Activated T-cell treated with anti-CD3 and anti-CD28 coated beads for 1 hour (primary cell): ENCODE measurements at regions not wholly inside any gene's neighbourhood (a gene's known extent, or its start where the extent isn't known, plus 50 kb on each side); places are given as distances from the start of the nearest gene placed in this dataset.
"Not testable (repeated sequence)": the region's sequence is repeated elsewhere in the genome, so short reads cannot be mapped to it uniquely, and the experiment has no call there.

ENCODE experiments used
- DNase-seq: peaks from one replicate; pipeline ENCODE4 v3.0.0-alpha.2; 2020; ENCODE audit warnings: low read depth

DNA sequence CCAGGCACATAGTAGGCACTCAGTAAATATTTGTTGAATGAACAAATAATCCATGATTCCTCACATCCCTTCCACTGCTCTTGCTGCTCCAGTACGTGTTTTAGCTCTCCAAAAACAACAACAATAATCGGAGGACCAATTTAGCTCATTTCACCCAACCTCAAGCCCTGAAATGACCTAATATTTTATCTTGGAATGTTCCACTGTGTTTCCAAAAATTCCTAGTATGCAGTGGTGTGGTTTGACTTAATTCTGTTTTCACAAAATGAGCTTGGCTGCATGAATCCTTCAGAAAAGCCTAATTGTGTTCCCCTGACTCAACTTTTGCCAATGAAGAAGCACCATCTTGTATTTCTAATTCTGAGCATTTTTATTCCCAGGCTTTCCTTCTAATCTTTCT lies 168.0 kb upstream of the PHACTR1 start:
- no peak for DNase-seq

GRCh38 chr6:12549445-12549844 lies 167.1 kb upstream of the PHACTR1 start:
- DNase-seq, result not testable (repeated sequence)

GRCh38 chr6:12554820-12555219 lies 161.7 kb upstream of the PHACTR1 start:
- DNase-seq, result not testable (repeated sequence)

GRCh38 chr6:12555267-12555666 lies 161.3 kb upstream of the PHACTR1 start:
- DNase-seq, result no peak

- DNase-seq, result no peak
Measured at GRCh38 chr6:12555781-12556180, 160.8 kb upstream of the PHACTR1 start.

DNA sequence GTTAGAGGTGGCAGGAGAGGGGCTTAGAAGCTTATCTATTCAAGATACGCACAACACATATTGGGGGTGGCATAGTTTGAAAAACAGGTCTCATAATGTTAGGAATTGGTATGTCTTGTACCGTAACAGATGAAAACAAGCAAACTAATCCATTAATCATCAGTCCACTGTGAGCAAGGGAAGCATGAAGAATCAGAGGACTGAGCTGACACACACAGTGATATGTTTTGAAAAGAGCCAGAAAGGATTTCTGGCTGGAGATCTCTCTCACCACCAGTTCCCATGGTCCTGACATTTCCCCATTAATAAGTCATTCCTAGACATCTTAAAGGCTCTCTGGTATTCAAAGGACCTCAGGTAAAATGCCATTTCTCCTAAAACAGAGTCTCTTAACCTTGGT lies 158.8 kb upstream of the PHACTR1 start:
- DNase-seq, result no peak

DNA sequence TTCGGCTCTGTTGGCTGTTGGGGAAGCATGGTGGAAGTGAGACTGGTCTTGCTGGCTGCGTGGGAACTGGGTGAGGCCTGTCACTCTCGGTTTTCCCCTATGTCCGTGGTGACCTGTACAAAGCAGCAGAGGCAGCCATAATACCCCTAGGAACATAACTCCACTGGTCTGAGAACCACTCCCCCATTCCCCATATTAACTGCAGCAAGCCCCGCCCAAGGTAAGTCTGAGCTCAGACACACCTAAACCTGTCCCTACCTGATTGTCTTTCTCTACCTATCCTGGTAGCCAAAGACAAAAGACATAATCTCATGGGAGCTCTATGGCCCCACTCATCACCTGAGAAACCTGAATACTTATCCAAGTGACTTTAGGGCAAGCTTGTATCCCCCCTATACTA lies 156.3 kb upstream of the PHACTR1 start:
- DNase-seq, result no peak

DNA sequence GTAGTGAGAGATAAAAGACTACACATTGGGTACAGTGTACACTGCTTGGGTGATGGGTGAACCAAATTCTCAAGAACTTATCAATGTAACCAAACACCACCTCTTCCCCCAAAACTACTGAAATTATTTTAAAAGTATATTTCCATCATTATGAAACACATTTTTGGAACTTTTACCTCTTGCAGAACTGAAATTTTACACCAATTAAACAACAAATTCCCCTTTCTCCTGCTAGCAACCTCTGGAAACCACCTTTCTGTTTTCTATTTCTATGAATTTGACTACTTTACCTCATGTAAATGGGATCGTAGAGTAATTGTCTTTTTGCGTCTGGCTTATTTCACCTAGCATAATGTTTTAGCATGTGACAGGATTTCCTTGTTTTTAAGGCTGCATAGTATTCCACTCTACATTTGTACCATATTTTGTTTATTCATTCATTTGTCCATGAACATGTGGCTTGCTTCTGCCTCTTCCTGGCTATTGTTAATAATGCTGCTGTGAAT lies 149.9 kb upstream of the PHACTR1 start:
- no peak for DNase-seq

GRCh38 chr6:12567682-12568081 lies 148.9 kb upstream of the PHACTR1 start:
- no peak for DNase-seq

GRCh38 chr6:12569646-12570045 lies 146.9 kb upstream of the PHACTR1 start:
- DNase-seq, result no peak

DNA sequence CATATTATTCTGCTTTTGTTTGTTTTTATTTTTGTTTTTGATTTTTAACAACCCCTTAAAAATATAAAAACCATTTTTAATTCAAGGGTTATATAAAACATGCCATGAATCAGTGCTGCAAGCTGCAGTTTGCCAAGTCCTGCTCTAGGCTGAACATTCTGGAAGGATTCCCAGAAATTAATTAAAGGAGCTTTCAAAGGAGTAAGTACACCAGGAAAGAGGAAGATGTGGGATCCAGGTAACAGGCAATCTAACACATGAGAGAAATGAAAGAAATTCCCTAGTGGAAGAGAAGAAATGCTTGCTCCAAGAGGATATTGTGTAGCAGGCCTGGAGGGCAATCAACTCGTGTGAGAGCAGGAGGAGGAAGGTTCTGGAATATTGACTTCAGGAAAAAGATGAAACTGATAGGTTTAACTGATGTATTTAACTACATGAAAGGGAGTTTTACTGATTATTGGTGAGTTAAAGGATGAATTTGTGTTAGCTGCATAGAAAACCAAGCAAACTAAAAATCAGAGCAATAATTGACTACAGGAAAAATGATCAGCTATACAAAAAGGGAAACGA lies 146.0 kb upstream of the PHACTR1 start:
- DNase-seq, result no peak

GRCh38 chr6:12572896-12573827 lies 143.4 kb upstream of the PHACTR1 start:
- no peak for DNase-seq

DNA sequence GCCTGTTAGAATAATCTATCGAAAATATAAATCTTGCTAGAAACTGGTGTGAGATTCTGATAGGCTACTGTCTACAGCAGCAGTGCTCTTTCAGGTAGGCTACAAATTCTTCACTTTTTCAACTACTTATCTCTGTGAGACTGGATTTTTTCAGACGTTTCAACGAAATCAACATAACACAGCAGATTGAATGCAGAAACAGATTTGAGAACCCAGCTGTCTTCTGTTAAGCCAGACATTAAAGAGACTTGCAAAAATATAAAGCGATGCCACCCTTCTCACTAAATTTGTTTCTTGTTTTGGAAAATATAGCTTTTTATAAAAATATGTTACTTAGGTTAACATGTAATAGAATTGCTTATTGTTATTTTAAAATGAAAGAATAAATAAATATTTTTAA lies 140.6 kb upstream of the PHACTR1 start:
- DNase-seq, result no peak

DNA sequence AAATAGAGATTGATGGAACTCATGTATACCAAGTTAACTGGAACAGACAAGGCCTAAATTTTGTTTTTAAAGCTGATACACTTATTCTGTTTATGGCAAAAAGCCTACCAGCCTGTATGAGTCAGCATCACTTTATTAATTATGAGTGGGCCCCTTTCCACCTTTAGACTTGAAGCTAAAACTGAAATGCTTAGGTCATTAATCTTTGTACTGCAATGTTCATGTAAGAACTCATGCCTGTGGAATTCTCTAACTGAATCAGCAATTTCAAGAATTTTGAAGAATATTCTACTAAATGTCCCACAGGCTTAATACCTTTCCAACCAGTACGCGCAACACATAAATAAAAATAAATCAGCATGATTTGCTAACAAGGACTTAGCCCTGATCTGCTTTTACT lies 140.2 kb upstream of the PHACTR1 start:
- no peak for DNase-seq

DNA sequence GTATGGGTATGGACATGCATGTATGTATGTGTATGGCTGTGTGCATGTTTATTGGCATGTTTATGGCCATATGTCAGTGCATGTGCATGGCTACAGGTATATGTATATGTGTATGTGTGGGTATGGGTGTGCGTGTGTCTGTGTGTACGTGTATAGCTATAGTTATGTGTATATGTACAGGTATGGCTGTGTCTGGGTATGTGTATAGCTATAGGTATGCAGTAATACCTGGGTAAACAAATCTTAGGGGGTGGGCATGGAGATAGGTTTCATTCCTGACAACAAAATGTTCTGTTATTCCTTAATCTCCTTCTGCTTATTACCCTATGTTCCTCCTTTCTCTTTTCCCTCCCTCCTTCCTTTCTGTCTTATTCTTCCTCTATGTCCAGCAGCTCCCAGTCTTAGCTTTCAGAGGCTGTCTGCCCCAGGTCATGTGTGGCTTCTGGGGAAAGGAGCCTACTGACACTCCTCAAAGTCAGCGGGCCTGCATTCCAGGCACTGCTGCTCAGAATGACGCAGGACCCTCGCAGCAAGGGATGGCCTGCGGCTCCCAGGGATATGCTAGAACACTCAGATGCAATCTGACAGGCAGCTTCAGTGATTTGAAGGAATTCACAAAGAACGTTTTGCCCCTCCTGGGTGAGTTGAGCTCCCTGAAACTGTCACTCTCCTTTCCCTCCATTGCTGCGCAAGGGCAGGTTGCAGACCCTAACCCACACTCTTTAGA lies 139.3 kb upstream of the PHACTR1 start:
- no peak for DNase-seq

DNA sequence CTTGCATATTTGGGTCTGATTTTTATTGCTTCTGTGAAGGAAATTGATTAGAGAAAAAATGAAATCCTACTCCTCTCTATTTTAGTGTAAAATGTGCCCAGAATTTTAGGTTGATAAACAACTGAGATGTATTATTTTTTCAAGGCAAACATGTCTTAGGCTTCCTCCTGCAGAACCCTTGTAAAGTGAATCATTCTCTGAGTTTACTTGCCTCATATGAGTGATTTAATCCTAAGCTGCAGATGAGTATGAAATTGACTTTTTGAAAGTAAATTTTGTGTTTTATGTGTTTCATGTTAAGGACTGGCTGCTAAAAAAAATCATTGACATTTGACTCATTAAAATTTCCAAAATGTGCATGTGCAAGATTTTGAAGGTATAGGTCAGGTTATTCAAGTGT lies 138.5 kb upstream of the PHACTR1 start:
- no peak for DNase-seq

- no peak for DNase-seq
Measured at GRCh38 chr6:12578751-12579150, 137.8 kb upstream of the PHACTR1 start.

DNA sequence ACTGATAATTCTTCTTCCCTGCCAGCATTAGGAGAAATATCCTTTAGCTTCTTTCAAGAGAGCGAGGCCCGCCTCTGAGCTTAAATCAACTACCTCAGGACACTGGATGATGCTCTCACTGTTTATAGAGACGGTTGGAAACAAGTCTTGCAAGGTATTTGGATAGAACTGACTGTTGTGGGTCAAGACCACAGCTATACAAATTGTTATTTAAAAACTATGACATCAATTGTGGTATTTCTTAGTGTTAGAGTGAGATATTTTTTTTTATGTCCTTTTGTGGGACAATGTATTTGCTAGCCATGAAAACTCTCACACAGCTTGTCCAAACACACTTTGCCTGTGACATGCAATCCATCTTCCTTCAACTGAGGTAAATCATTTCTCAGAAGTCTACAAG lies 136.3 kb upstream of the PHACTR1 start:
- DNase-seq, result no peak

GRCh38 chr6:12582421-12583110 lies 134.0 kb upstream of the PHACTR1 start:
- DNase-seq, result no peak

GRCh38 chr6:12584631-12585405 lies 131.7 kb upstream of the PHACTR1 start:
- DNase-seq, result no peak

DNA sequence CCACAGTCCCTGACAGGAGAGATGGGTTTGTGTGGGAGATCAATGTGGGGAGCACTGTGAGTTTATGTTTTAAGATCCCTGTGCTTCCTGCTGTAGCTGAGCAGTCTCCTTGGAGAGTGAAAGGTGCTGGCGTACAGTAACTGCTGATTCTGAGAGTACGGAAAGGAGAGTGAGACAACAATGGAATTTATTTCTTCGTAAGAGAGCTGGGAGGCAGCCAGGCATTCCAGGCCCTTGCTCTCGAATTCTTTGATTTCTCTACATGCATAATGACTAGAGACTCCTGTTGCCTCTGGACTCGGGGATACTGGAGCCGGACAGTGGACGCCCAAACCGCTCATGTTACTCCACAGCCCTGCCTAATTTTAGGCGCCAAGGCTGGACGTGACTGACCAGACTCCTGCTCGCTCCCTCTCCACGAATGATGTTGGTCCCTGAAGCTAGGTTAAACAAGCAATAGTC lies 131.0 kb upstream of the PHACTR1 start:
- no peak for DNase-seq
